ENCODE measurements at regions not wholly inside any gene's neighbourhood (a gene's known extent, or its start where the extent isn't known, plus 50 kb on each side); places are given as distances from the start of the nearest gene placed in this dataset.

DNA sequence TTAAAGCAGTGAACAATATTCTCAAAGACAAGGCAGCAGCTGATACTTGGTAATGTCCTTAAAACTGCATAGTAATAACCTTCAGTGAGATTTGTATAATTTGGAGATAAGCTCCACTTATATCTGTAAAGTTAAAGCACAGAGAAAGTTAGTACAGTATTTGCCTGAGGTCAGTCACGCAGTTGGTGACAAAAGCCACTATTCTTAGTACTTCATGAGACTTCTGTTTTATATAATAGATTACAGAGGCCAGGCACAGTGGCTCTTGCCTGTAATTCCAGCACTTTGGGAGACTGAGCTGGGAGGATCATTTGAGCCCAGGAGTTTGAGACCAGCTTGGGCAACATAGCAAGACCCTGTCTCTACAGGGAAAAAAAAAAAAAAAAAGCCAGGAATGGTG, 266.4 kb upstream of the DMRT1 start:
- WGBS, 3 donors = 41 to 95% (median 94%) methylated on average over 1 of the region's 1 CpG

DNA sequence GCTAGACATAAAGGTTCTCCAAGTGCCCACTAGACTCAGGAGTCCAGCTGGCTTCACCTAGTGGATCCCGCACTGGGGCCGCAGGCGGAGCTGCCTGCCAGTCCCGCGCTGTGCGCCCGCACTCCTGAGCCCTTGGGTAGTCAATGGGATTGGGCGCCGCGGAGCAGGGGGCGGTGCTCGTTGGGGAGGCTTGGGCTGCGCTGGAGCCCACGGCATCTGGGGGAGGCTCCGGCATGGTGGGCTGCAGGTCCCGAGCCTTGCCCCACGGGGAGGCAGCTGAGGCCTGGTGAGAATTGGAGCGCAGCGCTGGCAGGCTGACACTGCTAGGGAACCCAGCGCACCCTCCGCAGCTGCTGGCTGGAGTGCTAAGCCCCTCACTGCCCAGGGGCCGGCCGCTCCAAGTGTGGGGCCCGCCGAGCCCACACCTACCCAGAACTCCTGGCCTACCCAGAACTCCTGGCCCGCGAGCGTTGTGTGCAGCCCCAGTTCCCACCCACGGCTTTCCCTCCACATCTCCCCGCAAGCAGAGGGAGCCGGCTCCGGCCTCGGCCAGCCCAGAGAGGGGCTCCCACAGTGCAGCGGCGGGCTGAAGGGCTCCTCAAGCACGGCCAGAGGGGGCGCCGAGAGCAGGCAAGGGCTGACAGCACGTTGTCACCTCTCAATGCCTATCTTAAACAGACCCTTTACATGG, 260.7 kb upstream of the DMRT1 start:
- 96 to 97% (median 97%) methylated on average over 37 to 39 of the region's 39 CpGs for WGBS, 3 donors

More for the DNA sequence above, 266.4 kb upstream of the DMRT1 start:
- no peak overlapping the region for H3K27ac ChIP-seq (ENCODE audit: low read depth, low read length)

DNA sequence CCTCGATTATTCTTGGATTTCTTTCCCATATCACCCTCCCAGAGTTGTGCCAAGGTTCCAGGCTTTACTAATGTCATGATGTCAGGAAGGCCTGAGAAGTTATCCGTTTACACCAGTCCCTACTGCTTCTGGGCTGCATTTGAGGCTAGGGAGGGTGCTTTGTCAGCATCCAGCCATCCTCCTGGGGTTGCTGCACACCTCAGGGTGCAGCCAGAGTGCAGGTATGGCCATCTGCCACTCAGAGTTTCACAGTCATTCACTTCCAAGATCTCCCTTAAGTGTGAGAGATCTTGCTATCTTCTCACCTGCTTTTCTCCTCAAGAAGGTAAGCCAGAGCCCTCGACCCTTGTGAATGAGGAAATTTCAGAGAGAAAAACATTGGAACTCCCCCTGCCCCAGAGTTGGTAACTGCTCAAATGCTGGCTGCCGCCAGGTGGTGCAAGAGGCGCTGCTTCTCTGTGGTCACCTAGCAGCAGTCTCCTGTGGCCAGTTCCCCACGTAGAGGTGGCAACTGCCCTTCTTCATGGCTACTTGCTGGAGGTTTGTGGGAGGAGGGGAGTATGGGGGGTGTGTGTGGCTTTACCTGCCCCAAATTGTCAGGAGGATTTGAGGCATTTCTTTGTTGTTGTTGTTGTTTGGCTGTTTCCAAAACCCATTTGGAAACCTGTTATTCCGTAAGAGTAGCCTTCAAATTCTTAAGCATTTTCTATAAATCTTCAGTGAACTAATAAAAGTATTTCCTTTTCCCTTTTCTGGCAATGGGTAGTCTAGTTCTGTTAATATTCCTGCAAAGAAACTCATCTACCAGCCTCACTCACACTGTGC, 259.6 kb upstream of the DMRT1 start:
- no peak overlapping the region for H3K27ac ChIP-seq (ENCODE audit: low read depth, low read length)
- 73 to 81% (median 81%) methylated on average over 7 of the region's 7 CpGs for WGBS, 3 donors

More for the DNA sequence above, 260.7 kb upstream of the DMRT1 start:
- no peak overlapping the region for H3K27ac ChIP-seq (ENCODE audit: low read depth, low read length)

DNA sequence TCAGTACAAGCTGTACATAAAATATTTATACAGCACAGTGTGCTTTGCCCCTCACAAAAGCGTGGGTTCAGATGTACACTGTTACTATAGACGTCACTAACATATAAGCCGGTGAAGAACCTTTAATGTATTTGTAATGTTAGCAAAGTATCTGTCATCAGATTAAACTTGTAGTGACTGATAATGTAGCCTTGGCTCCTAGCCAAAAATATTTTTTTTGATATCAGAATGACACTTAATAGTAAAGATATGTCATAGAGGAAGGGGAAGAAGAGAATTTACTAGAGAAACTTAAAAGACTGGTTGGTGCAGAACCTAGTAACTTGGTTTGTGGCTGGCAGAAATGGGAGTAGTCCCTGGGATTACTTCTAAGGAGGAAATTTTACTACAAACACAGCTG, 258.7 kb upstream of the DMRT1 start:
- H3K27ac ChIP-seq (ENCODE audit: low read depth, low read length) = no peak overlapping the region

DNA sequence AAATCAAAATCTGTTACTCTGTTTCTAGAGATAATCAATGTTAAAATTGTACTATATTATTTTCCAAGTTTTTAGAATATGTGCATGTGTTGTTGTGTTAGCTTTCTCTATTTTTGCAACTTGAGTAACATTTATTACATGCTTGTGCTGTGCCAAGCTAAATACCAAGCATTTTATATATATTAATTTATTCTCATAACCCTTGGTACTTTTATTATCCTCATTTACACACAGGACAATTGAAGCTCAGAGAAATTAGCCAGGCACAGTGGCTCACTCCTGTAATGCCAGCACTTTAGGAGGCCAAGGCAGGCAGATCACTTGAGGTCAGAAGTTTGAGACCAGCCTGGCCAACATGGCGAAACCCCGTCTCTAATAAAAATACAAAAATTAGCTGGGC, 254.0 kb upstream of the DMRT1 start:
- no peak overlapping the region for H3K27ac ChIP-seq (ENCODE audit: low read depth, low read length)
- 97 to 100% (median 100%) methylated on average over 2 of the region's 2 CpGs for WGBS, 3 donors

More for the DNA sequence above, 258.7 kb upstream of the DMRT1 start:
- 58 to 85% (median 81%) methylated on average over 3 of the region's 3 CpGs for WGBS, 3 donors

DNA sequence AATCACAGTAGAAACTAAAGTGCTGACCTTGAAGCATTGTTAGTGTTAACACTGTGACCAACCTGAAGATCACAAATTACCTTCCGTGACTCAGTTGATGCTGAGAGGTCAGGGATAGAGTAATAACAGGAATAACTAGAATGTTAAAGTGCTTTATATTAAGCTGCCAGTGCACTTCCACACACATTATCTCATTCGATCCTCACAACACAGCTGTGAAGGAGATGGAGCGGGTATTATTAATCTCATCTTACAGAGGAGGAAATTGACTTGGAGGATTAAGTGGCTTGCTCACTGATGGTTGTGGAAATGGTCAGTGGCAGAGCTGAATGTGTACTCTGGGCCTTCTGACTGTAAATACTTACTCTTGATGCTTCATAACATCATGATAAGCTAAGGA, 252.5 kb upstream of the DMRT1 start:
- WGBS, 3 donors = 53 to 87% (median 84%) methylated on average over 3 of the region's 3 CpGs
- H3K27ac ChIP-seq (ENCODE audit: low read depth, low read length) = no peak overlapping the region

DNA sequence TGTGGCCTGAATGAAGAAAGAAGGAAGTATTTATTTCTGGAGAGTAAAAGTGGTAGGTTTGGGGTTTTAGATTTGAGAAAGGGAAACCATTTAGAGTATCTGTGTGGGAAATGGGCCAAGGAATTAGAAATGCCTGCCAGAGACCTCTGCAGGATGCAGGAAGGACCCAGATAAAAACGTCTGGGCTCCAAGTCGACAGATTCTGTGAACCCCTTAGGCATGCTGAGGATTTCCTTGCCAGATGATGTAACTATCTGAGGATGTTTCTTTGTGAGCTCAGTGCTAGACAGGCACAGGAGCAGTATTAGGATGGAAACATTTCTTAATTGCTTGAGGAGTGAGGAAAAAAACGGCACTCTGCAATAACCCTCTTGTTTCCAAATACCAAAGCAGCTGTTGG, 251.8 kb upstream of the DMRT1 start:
- 3 to 10% (median 5%) methylated on average over 3 of the region's 3 CpGs for WGBS, 3 donors
- no peak overlapping the region for H3K27ac ChIP-seq (ENCODE audit: low read depth, low read length)

DNA sequence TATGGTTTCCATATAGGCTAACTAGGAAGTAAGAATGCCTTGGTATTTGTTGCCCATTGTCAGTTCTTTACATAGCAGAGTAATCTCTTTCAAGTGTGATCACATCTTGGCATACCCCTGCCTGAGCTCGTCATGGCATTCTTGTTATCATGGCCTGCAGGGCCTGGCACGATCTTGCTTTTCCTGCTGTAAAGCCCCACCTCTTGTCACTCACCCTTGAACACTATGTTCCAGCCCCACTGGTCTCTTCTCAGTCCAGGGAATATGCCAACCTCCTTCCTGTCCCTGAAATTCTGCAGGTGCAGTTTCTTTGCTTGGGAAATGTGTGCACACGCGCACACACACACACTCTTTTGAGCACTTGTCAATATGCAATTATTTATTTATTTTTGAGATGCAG, 250.2 kb upstream of the DMRT1 start:
- 19 to 62% (median 53%) methylated on average over 4 of the region's 4 CpGs for WGBS, 3 donors
- no peak overlapping the region for H3K27ac ChIP-seq (ENCODE audit: low read depth, low read length)

DNA sequence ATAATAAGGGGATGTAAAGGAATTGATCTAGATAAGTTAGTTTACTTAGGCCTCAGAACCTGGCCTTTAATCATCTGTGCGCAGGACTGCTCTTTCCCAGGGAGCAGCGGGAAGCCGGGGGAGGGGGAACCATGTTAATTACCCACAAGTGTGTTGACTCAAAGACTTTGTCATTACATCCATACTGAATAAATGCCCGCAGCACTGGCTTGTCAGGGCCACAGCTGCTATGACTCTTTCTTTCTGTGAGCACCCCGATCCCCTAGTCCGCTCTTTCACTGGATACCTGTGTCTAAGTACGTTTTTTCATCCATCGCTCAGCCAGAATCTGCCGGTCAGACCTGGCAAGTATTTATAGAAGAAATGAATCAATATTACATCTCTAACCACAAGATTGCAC, 249.3 kb upstream of the DMRT1 start:
- whole genome bisulfite sequencing, 3 donors = 47 to 96% (median 95%) methylated on average over 9 of the region's 9 CpGs
- no peak overlapping the region for H3K27ac ChIP-seq (ENCODE audit: low read depth, low read length)

DNA sequence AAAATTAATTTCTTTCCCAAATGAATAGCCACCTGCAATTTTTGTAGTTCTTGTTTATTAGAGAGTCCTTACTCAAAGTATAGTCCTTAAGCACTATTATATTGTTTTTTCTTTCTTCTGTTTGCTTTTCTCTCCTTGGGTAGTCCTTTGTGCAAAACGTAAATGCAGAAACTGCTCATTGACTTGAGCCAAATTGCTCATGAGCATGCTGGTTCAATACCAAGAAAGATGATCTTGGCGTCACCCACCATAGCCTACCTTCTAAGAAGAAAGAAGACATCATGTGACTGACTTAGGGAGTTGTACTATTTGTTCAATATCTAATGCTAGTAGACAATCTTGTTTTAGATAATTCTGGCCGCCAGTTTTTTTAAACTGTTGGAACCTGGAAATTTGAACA, 248.8 kb upstream of the DMRT1 start:
- WGBS, 3 donors = 89 to 95% (median 91%) methylated on average over 3 of the region's 3 CpGs
- no peak overlapping the region for H3K27ac ChIP-seq (ENCODE audit: low read depth, low read length)

DNA sequence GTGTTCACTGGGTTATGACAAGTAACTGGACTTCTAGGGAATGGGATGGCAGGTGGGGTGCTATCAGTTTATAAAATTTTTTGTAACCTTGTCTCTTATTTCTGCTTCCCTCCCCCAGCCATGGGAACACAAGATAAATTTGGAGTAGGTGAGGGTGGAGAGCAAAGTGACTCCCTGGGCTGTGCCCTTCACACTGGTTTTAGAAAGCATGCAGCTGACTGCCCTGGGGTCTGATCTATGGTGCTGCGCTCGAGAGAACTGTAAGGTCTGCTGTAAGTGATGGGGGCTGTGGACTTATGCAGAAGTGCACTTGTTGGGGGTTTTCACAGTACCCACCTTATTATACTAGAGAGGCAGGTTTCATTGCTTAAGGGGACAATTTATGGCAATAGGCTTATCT, 247.7 kb upstream of the DMRT1 start:
- WGBS, 3 donors = 94 to 100% (median 94%) methylated on average over 2 of the region's 2 CpGs
- no peak overlapping the region for H3K27ac ChIP-seq (ENCODE audit: low read depth, low read length)

DNA sequence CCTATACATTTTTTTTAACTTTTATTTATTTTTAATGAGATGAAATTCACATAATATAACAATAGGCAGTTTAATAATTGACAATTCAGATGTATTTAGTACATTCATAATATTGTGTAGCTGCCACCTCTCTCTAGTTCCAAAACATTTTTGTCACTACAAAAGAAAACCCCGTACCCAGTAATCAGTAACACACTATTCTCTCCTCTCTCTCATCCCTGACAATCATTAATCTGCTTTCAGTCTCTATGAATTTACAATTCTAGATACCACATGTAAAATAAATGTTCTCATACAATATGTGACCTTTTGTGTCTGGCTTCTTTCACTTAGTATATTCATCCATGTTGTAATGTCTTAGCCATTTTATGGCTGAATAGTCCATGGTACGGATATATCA, 244.8 kb upstream of the DMRT1 start:
- WGBS, 3 donors = 90 to 98% (median 97%) methylated on average over 2 of the region's 2 CpGs
- H3K27ac ChIP-seq (ENCODE audit: low read depth, low read length) = no peak overlapping the region

DNA sequence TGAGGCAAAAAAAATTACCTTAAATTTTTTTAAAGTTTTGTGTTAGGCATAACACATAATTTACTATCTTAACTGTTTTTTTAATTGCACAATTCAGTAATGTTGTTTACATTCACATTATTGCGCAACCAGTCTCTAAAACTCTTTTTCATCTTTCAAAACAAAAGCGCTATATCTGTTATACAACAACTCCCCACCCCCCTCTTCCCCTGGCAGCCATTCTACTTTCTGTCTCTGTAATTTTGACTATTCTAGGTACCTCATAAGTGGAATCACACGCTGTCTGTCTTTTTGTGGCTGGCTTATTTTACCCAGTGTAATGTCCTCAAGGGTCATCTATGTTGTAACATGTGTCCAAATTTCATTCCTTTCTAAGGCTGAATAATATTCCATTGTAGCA, 241.5 kb upstream of the DMRT1 start:
- WGBS, 3 donors = 82 to 95% (median 85%) methylated on average over 3 of the region's 3 CpGs
- H3K27ac ChIP-seq (ENCODE audit: low read depth, low read length) = no peak overlapping the region

DNA sequence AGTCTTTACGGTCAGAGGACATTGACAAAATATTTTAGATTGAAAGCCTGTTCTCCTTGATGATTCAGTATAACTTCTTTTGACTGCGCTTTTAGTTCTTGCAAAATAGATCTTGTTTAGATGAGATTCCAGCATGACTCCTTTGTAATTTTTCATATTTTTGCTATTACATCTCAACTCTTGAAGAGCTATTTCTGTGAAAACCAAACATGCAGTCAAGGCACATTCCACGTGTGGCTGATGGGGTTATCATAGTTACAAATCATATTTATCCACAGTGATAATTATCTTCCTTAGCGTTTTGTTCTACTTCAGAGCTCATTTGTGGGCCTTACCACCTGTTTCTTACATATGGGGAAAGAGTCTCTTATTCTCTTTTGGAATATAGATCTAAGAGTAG, 238.8 kb upstream of the DMRT1 start:
- H3K27ac ChIP-seq (ENCODE audit: low read depth, low read length) = no peak overlapping the region
- WGBS, 3 donors = 78 to 85% (median 83%) methylated on average over 4 of the region's 4 CpGs

DNA sequence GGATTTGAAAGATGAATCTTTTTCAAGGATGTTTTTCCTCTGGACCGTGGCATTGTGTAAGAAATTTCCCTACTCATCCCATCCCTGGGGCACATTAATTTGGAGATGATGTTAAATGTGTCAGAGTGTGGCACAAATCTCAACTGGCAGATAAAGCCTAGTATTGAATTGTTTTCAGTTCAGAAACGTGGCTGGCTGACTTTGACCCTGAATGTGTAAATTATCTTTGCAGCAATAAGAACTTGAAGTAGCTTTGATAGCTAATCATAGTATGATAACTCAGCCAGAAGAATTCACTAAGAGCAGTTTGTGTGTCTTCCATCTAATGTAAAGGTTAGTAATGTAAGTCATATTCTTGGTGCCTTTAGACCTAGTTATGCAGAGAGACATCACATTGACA, 238.4 kb upstream of the DMRT1 start:
- WGBS, 3 donors = 53 to 70% (median 63%) methylated on average over 2 of the region's 2 CpGs
- no peak overlapping the region for H3K27ac ChIP-seq (ENCODE audit: low read depth, low read length)

DNA sequence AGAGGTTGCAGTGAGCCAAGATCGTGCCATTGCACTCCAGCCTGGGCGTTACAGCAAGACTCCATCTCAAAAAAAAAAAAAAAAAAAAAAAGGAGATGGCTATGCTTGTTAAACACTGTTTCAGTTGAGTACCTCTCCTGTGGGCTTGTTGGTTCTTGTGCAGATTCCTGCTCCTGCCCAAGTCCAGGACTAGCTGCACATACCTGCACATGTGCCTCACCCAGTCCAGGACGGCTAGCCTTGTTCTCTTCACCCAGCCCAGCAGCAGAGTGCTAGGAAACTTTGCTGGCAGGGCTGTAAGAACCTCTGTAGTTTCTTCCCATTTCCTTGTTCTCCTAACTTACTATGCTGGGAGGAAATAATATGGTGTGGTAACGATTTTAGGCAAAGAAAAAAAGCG, 234.1 kb upstream of the DMRT1 start:
- WGBS, 3 donors = 72 to 83% (median 73%) methylated on average over 5 of the region's 5 CpGs
- H3K27ac ChIP-seq (ENCODE audit: low read depth, low read length) = no peak overlapping the region

DNA sequence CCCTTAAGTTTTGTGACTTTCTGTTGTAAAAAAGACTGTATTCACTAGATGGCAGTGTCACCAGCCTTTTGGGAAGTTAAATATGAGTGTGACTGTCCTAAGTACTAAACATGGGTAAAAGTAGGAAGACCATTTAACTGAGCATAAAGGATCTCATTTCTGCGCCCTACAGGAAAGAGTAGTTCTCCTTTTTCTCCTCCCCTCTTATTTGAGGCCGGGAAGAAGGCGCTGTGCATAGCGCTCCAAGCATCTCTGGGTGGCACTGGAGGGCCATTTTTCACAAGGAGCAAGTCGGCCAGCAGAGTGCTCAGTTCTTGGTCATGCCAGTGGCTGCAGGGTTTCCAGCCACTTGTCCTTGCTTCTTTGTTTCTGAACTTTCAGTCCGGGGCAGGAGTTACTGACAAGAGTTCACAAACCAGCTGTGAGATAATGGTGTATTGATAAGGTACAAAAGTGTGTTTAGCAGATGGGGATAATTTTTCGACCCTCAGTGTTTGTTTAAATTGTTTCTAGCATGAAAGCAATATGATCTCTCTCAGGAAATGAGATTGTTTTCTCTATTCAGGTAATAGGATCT, 227.6 kb upstream of the DMRT1 start:
- no peak overlapping the region for H3K27ac ChIP-seq (ENCODE audit: low read depth, low read length)
- 3 to 6% (median 4%) methylated on average over 7 of the region's 7 CpGs for WGBS, 3 donors

DNA sequence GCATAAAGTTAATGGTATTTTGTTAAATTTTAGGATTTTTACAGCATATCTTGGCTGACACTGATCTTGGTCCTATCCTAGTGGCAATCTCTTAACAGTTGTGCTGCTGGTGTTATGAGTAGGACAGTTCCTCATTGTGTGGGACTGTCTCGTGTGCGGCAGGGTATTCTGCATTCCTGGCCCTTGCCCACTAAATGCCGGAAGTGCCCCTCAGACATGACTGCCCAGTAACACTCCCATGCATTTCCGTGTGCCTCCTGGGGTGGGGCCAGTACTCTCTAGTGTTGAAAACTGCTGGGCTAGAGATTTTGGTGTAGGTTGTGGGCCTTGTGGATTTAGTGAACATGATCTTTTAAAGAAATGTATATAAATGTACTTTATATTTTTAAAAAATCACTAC, 227.1 kb upstream of the DMRT1 start:
- 29 to 41% (median 39%) methylated on average over 4 of the region's 4 CpGs for WGBS, 3 donors
- H3K27ac ChIP-seq (ENCODE audit: low read depth, low read length) = no peak overlapping the region

DNA sequence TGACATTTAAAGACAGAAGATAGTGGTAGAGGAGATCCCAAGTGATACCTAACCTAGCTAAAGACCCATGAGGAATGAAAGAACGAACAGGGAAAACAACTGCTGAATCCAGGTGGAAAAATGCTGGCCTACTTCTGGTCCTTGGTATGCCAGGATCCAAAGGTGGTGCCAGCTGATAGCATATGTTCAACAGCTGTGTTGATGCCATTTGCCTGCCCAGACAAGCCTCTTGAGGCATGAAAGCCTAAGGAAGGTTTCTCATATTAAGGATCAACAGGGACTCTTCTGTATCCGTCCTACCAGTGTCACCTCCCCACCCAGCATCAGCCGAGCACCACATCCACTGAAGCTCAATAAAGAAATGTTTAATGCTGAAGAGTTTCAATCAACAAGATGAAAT, 225.7 kb upstream of the DMRT1 start:
- 66 to 94% (median 93%) methylated on average over 3 of the region's 3 CpGs for WGBS, 3 donors
- no peak overlapping the region for H3K27ac ChIP-seq (ENCODE audit: low read depth, low read length)

DNA sequence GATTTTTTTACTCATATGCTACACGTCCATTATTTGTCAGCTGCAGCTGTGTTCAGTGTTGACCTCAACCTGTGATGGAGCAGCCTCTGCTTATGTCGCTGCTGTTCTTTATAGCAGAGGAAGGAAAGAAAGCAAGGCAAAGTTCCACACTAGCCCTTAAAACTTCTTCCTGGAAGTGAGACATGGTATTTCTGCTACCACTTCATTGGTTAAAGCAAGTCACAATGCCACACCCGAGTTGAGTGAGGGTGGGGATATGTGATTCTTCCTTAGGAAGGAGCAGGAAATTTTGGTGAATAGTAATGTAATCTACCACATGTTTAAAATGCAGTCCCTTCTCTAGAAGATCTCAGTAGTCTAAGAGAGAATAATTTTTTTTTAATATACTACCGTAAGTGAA, 224.8 kb upstream of the DMRT1 start:
- WGBS, 3 donors = 73 to 77% (median 75%) methylated on average over 4 of the region's 4 CpGs
- H3K27ac ChIP-seq (ENCODE audit: low read depth, low read length) = no peak overlapping the region
